GM18907 (cell line): ENCODE measurements at regions not wholly inside any gene's neighbourhood (a gene's known extent, or its start where the extent isn't known, plus 50 kb on each side); places are given as distances from the start of the nearest gene placed in this dataset.
"Not testable (repeated sequence)": the region's sequence is repeated elsewhere in the genome, so short reads cannot be mapped to it uniquely, and the experiment has no call there.

Experiments used
- ATAC-seq: cut with Tn5 transposase; IDR thresholded peaks from one replicate; pipeline ENCODE4 v1.9.1; 2021; ENCODE audit warnings: mild to moderate bottlenecking, moderate library complexity; ENCODE audit not compliant: unreplicated experiment

- ATAC-seq = not testable (repeated sequence)
Measured at GRCh38 chr9:97105220-97105619, 66.3 kb upstream of the CTSV start.

- not testable (repeated sequence) for ATAC-seq
Measured at GRCh38 chr9:97103613-97104383, 64.9 kb upstream of the CTSV start.

- not testable (repeated sequence) for ATAC-seq
Measured at GRCh38 chr9:97099540-97099939, 60.6 kb upstream of the CTSV start.

- no peak for ATAC-seq
Measured at GRCh38 chr9:97096793-97097192, 57.9 kb upstream of the CTSV start.

GRCh38 chr9:97089361-97089760, 50.4 kb upstream of the CTSV start:
- not testable (repeated sequence) for ATAC-seq
